GM19240 (cell line): ENCODE measurements at regions not wholly inside any gene's neighbourhood (a gene's known extent, or its start where the extent isn't known, plus 50 kb on each side); places are given as distances from the start of the nearest gene placed in this dataset.

Experiments
- DNase-seq: peaks from one replicate; pipeline ENCODE4 v3.0.0; 2011; ENCODE audit warnings: low spot score; ENCODE audit not compliant: insufficient read length

- DNase-seq = no peak
Observed at GRCh38 chr14:22059201-22059600, 385.6 kb upstream of the OR4E1 start.

- no peak for DNase-seq
Observed at GRCh38 chr14:22052795-22053194, 379.2 kb upstream of the OR4E1 start.

DNA sequence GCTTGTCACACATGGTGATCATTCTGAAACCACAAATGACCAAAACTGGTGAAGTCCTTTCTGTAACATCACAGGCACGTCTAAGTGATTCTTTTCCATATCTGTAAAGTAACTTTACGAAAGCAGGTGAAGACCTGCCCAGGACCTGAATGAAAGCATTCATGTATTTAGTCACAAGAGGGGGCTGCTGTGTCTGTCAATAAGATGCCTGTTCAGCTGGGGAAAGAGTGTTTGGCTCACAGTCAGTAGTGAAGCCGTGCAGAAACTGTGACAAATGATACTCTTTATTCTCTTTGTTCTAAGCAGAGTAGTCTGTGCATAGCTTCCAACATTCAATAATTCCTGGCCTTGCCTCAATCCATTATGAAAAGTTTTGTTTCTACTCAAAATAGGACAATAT lies 373.5 kb upstream of the OR4E1 start:
- peak; percentile 17 for DNase-seq

- no peak for DNase-seq
Observed at GRCh38 chr14:22046063-22046462, 372.4 kb upstream of the OR4E1 start.

DNA sequence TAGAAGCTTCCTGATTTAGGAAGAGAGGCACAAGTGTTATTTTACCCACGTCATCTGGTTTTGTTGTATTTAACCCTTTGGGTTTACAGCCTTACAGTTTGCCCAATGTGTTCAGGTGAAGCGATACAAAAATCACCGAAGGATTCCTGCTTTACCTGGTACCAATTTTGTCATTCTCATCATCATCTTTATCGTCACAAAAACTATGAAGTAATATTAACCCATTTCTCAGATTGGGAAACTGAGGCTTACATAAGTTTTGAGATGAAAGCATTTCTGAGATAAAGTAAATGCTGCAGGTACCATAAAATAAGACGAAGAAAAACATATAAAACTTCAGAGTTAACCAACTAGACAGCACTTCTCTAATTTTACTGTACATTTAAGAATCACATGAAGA lies 370.6 kb upstream of the OR4E1 start:
- no peak for DNase-seq

DNA sequence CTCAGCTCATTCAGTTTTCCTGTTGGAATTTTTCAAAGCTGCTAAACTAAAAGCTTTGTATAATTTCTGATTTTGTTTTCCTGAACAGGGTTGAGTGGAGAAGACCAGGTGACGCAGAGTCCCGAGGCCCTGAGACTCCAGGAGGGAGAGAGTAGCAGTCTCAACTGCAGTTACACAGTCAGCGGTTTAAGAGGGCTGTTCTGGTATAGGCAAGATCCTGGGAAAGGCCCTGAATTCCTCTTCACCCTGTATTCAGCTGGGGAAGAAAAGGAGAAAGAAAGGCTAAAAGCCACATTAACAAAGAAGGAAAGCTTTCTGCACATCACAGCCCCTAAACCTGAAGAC lies 367.1 kb upstream of the OR4E1 start:
- DNase-seq = no peak

DNA sequence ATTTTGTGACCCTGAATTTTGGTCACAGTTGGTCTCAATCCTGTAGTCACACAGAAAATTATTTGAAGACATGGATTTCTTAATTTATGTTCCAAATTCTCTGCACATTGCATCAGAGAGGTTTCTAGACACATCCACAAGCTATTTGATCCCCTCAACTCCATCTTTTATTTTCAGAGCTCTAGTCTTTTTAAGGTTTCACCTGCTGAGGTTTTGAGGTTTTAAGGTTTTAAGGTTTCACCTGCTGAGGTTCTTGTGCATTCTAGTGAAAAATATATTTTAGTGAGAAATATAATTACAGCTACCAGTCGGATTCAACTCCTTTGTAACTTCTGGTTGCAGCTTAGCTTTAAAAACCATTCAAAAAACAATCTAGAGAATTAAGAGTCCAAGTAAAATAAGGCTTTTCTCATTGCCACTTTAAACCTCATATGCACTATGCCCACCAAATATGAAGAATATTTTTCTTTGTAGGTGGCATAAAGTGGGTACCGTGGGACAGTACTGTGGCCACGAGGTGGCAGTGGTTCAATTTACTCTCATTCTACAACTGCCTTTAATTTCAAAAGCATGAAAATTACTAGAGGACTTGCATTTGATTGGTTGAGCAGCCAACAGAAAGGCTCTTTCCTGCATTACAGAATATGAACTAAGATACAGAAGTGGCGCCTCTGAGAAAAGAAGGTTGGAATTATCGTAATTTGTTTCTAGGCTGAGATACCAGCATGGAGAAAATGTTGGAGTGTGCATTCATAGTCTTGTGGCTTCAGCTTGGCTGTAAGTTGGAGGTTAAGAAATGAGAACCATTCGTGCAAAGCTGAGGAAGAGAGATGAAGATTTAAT lies 366.5 kb upstream of the OR4E1 start:
- DNase-seq = no peak

DNA sequence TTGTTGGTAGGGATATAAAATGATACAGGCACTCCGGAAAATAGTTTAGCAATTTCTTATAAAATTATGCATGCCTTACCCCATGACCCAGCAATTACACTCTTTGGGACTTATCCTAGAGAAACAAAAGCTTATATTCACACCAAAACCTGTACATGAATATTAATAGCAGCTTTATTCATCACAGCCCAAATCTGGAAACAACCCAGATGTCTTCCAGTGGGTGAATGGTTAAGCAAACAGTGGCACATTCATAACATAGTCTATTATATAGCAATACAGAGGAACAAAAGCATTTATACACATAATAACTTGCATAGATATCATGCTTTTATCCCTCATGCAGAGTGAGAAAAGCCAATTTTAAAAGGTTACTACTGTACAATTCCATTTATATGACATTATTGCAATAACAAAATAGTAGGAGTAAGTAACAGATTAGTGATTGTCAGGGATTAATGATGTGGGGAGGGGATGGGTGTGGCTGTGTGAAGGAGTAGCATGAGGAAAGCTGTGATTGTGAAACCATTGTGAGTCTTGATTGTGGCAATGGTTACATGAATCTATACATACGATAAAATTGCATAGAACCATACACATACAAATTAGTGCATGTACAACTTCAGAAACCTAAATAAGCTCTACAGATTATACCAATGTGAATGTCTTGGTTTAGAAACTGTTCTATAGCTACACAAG lies 363.1 kb upstream of the OR4E1 start:
- no peak for DNase-seq

GRCh38 chr14:22026527-22026926 lies 352.9 kb upstream of the OR4E1 start:
- no peak for DNase-seq

DNA sequence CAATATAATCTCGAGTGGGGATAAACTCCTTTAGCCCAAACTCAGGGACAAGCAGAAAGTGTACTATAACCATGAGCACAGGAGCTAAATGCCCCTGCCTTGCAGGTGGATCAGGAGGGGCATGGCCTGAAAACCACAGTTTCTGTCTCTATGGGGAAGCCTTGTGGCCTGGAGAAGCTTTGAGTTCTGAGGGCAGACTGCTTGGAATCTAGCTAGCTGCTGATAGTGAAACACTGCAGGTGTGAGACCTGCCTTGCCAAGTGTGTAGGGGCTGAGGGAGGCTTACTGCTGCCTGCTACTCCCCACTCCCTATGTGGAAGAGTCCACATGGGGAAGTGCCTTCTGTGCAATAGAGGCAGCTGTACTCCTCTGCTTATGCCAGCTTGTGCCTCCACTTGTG lies 352.3 kb upstream of the OR4E1 start:
- DNase-seq = no peak

DNA sequence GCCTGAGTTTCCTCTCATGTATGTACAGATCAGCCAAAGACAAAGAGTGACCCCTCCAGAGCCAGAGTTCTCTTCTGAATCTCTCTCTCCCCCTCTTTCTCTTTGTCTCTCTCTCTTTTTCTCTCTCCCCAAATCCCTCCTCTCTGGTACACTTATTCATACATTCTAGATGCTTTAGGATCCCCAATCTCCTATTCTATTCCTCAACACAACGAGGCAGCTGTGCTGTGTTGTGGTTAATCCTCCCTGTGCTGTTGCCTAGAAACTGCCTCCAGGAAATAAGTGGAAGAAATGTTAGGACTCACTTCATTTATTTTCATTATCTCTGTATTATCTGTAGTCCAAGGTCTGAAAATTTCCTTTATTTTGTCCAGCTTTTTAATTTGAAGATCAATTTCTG lies 350.5 kb upstream of the OR4E1 start:
- DNase-seq = no peak

- DNase-seq = no peak
Observed at GRCh38 chr14:22018890-22019289, 345.3 kb upstream of the OR4E1 start.

- DNase-seq = no peak
Observed at GRCh38 chr14:22012452-22012851, 338.8 kb upstream of the OR4E1 start.

- DNase-seq = no peak
Observed at GRCh38 chr14:22011253-22011642, 337.6 kb upstream of the OR4E1 start.

- DNase-seq = no peak
Observed at GRCh38 chr14:22010545-22011252, 337.1 kb upstream of the OR4E1 start.

DNA sequence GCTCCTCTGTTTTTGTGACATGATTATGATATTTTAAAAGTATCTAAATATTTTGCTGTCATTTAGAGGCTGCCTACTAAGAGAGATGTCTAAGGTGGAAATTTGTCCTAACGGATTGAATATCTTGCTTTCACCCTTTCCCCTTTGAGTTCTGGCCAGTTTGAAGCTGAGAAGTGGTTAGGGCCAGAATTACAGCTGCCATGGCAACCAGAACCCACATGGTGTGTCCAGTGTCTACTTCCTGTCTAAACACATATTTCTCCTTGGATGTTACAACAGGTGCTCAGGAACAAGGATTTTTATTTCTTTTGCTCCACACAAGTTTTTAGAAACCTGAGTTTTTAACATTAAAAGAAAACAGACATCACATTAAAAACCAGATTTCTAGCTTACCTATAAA lies 335.1 kb upstream of the OR4E1 start:
- no peak for DNase-seq

DNA sequence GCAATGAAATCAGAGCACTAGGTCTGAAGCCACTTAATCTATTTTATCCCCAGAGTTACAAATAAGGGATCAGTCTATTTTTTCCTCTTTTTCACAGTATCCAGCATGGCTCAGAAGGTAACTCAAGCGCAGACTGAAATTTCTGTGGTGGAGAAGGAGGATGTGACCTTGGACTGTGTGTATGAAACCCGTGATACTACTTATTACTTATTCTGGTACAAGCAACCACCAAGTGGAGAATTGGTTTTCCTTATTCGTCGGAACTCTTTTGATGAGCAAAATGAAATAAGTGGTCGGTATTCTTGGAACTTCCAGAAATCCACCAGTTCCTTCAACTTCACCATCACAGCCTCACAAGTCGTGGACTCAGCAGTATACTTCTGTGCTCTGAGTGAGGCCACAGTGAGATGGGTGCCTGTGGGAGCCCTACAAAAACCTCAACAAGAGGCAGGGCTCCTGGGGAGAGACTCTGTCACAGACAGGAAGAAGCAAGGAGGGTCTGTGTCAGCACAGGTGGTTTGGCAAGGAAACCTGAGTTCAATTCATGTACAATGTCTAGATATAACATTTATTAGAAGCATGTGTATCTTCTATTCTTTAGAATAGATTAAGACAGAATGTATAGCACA lies 334.3 kb upstream of the OR4E1 start:
- no peak for DNase-seq

DNA sequence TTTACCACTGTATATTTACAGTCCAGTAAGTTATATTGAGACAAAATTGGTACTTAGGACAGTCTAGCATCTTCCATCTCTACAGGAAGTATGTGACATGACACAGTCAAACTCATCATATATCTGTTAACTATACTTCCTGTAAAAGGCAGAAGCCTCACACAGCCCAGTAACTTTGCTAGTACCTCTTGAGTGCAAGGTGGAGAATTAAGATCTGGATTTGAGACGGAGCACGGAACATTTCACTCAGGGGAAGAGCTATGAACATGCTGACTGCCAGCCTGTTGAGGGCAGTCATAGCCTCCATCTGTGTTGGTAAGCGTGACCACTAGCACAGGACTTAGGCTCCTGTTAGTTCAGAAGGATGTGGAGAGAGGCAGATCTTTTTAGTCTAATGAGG lies 333.7 kb upstream of the OR4E1 start:
- no peak for DNase-seq

- DNase-seq = no peak
Observed at GRCh38 chr14:22003461-22003860, 329.8 kb upstream of the OR4E1 start.

DNA sequence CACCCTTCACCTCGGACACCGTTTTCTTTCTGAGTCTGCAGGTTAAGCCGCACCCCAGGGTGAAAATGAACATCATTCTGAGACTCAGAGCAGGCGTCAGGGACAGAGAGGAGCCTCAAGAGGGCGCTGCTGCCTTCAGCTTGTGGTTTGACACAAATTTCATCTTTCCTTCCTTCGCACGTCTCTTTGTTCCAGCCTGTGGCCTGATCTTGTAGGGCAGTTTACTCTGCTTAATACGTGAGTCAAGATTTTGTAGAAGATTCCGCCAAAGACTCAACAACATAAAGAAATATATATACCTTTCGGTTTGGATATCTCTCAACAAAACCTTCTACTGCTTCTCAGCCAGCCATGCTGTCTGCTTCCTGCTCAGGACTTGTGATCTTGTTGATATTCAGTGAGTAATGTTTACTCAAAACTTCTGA lies 329.3 kb upstream of the OR4E1 start:
- DNase-seq = no peak

DNA sequence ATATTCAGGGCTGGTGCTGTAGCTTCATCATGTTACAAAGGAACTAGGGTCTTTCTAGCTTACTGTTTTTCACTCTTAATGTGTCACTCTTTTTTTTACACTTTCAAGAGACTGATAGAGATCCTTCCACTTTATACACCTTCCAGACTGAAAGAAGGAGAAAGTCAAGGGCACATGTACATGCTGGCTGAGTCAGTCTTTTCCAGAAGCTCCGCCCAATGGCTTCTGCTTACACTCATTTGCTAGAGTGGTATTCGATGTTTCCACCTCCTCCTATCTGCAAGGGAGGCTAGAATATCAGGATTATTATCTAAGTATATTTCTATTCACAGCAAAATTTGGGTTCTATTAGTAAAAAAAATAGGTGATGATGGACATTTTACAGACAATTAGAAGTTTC lies 325.8 kb upstream of the OR4E1 start:
- DNase-seq = no peak

DNA sequence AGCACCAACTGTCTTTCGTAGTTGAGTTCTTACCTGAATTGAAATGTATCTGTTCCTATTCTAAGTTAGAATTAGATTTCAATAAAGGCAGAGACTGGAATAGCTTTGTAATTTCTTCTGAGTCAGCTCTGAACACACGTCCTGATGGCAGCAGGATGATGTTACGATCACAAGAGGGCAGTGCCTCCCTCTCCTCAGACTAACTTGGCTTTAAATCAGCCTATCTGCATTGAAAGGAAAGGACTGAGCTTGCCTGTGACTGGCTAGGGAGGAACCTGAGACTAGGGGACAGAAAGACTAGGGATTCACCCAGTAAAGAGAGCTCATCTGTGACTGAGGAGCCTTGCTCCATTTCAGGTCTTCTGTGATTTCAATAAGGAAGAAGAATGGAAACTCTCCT lies 323.7 kb upstream of the OR4E1 start:
- no peak for DNase-seq
